ENCODE measurements at regions not wholly inside any gene's neighbourhood (a gene's known extent, or its start where the extent isn't known, plus 50 kb on each side); places are given as distances from the start of the nearest gene placed in this dataset.
A peak's percentile ranks its signal among the peaks of the same experiment; 100 is the strongest.

DNA sequence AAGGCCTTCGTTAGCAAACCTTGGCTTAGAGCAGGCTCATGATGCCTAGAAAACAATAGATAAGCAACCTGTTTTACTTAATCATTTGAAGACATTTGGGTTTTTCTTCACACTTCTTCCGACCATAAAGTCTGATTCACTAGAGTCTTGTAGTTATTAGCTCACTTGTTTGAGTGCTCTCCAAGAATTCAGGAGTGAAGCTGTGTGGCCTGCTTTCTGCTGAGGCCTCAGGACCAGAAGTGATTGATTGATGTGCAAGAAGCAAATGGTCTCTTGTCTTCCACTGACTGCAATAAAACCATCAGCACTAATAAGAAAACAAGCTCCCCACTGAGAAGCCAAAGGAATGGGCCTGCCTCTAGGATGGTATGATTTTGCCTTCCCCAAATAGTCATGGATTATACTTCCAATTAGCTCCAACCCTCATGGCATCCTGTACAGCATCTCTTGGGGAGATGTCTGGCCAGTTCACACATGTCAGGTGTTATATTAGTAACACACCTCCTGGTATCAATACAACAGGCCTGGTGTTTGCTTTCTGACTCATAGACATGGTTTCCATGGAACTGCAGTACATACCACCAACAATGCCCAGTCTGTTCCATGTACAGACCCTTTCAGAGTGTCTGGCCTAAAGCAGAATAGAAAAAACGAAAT is 317.6 kb downstream of the CWC27 start:
- Histone ChIP-seq H3K4me2 (ENCODE audit: low read length) (no peak overlapping the region), H3K4me3 (ENCODE audit: low read depth, low read length, poor library complexity, severe bottlenecking) (no peak overlapping the region), H3K9me2 (ENCODE audit: insufficient read depth, low read length) (no peaks in the 10 kb centered on the region), H3K36me3 (ENCODE audit: insufficient read depth, low read length) (no peaks in the 10 kb centered on the region; the same call in 1 of the 2 replicates), H2AFZ (ENCODE audit: low read length) (no peak overlapping the region), H3K27ac (ENCODE audit: low read depth, low read length, poor library complexity, severe bottlenecking) (no peak overlapping the region), H3K9me3 (ENCODE audit: low read length) (peaks cover under 1% of the 10 kb centered on the region; the same call in 1 of the 2 replicates), H3K79me2 (ENCODE audit: insufficient read depth, low read depth, low read length) (no peaks in the 10 kb centered on the region), H4K20me1 (ENCODE audit: insufficient read depth, low read length) (no peaks in the 10 kb centered on the region), H3K4me1 (ENCODE audit: insufficient read depth, low read length, poor library complexity, severe bottlenecking) (no peaks in the 10 kb centered on the region)
- CTCF ChIA-PET (ENCODE audit: unreplicated experiment): no interaction called here
- intact Hi-C loops (cut with micrococcal nuclease; ENCODE audit: unreplicated experiment): no loop called here
- POLR2A ChIA-PET: interaction anchor here (0.6 to 1.3 kb wide), 2 partner anchors 17 to 64 kb away, joined by 3 read pairs; no protein-coding TSS in a partner anchor
- TF ChIP-seq, protein P1, sequence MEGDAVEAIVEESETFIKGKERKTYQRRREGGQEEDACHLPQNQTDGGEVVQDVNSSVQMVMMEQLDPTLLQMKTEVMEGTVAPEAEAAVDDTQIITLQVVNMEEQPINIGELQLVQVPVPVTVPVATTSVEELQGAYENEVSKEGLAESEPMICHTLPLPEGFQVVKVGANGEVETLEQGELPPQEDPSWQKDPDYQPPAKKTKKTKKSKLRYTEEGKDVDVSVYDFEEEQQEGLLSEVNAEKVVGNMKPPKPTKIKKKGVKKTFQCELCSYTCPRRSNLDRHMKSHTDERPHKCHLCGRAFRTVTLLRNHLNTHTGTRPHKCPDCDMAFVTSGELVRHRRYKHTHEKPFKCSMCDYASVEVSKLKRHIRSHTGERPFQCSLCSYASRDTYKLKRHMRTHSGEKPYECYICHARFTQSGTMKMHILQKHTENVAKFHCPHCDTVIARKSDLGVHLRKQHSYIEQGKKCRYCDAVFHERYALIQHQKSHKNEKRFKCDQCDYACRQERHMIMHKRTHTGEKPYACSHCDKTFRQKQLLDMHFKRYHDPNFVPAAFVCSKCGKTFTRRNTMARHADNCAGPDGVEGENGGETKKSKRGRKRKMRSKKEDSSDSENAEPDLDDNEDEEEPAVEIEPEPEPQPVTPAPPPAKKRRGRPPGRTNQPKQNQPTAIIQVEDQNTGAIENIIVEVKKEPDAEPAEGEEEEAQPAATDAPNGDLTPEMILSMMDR (conservative IDR thresholded peaks at IDR 0.05; ENCODE audit: low read length): no peak
- TF ChIP-seq EZH2phosphoT487 (IDR thresholded peaks at IDR 0.05; ENCODE audit: borderline replicate concordance, low read depth, low read length): no peak
- BruUV-seq (replicated peaks): no TSS peak
- no peak for DNase-seq (ENCODE audit: low spot score)

DNA sequence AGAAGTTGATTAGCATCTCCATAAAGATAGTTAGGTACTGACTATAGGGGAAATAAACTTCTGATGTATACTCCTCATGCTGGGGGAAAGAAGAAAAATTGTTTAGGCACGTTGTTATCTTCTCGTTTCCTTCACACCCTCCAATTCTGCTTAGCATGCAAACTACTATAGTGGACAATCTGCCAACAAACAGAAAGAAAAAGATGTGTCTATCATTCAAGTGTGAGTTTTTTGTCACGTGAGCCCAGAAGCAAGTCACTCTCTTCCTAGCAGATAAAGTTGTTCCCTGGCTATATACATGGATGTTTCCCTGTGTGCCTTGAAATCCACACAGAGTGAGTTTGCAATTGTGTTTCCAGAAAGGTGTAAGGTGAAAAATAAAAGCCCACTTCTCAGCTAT is 318.4 kb downstream of the CWC27 start:
- H3K27ac ChIP-seq (ENCODE audit: low read depth, low read length, poor library complexity, severe bottlenecking): no peak overlapping the region
- peaks cover 7% of the 10 kb centered on the region; the same call in 1 of the 2 replicates for H3K9me3 ChIP-seq (ENCODE audit: low read length)
- H2AFZ ChIP-seq (ENCODE audit: low read length): peak overlapping the region; percentile 13; the same call in 1 of the 2 replicates
- no peaks in the 10 kb centered on the region; the same call in 1 of the 2 replicates for H3K36me3 ChIP-seq (ENCODE audit: insufficient read depth, low read length)
- TF ChIP-seq, protein P1 (conservative IDR thresholded peaks at IDR 0.05; ENCODE audit: low read length): no peak
- TF ChIP-seq EZH2phosphoT487 (IDR thresholded peaks at IDR 0.05; ENCODE audit: borderline replicate concordance, low read depth, low read length): no peak
- H3K4me3 ChIP-seq (ENCODE audit: low read depth, low read length, poor library complexity, severe bottlenecking): no peak overlapping the region
- no peaks in the 10 kb centered on the region for H3K4me1 ChIP-seq (ENCODE audit: insufficient read depth, low read length, poor library complexity, severe bottlenecking)
- H4K20me1 ChIP-seq (ENCODE audit: insufficient read depth, low read length): no peaks in the 10 kb centered on the region
- H3K4me2 ChIP-seq (ENCODE audit: low read length): no peak overlapping the region
- BruUV-seq (replicated peaks): no TSS peak
- no peak for DNase-seq (ENCODE audit: low spot score)
- no peaks in the 10 kb centered on the region for H3K79me2 ChIP-seq (ENCODE audit: insufficient read depth, low read depth, low read length)
- POLR2A ChIA-PET: interaction anchor here (0.6 to 1.4 kb wide), 2 partner anchors 14 to 100 kb away, joined by 3 to 6 read pairs; no protein-coding TSS in a partner anchor
- no peaks in the 10 kb centered on the region for H3K9me2 ChIP-seq (ENCODE audit: insufficient read depth, low read length)
- CTCF ChIA-PET (ENCODE audit: unreplicated experiment): no interaction called here
- intact Hi-C loops (cut with micrococcal nuclease; ENCODE audit: unreplicated experiment): no loop called here

DNA sequence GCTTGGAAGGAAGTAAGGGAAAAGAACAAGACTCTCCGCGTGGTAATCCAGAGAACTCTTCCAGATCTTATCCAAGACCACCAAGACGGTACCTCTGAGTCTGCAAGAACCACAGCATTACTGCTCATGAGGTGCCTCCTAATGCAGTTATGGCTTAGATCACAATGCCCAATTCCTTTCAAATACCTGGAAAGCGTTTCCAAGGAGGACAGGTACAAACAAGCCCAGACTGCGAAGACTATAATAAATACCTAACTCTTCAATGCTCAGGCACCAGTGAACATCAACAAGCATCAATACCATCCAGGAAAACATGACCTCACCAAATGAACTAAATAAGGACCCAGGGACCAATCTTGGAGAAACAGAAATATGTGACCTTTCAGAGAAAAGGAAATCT is 325.5 kb downstream of the CWC27 start:
- Histone ChIP-seq H3K9me2 (ENCODE audit: insufficient read depth, low read length) (no peaks in the 10 kb centered on the region), H3K36me3 (ENCODE audit: insufficient read depth, low read length) (no peaks in the 10 kb centered on the region; the same call in 1 of the 2 replicates), H3K4me3 (ENCODE audit: low read depth, low read length, poor library complexity, severe bottlenecking) (no peak overlapping the region), H2AFZ (ENCODE audit: low read length) (no peak overlapping the region), H3K9me3 (ENCODE audit: low read length) (peaks cover 7% of the 10 kb centered on the region; the same call in 1 of the 2 replicates), H3K4me2 (ENCODE audit: low read length) (no peak overlapping the region), H3K27ac (ENCODE audit: low read depth, low read length, poor library complexity, severe bottlenecking) (no peak overlapping the region), H4K20me1 (ENCODE audit: insufficient read depth, low read length) (no peaks in the 10 kb centered on the region), H3K79me2 (ENCODE audit: insufficient read depth, low read depth, low read length) (no peaks in the 10 kb centered on the region), H3K4me1 (ENCODE audit: insufficient read depth, low read length, poor library complexity, severe bottlenecking) (no peaks in the 10 kb centered on the region)
- ChIA-PET CTCF (ENCODE audit: unreplicated experiment) (no interaction called here), POLR2A (interaction anchor here (0.7 to 0.8 kb wide), 4 partner anchors 14 to 388 kb away, joined by 3 to 4 read pairs (median 4); no protein-coding TSS in a partner anchor)
- BruUV-seq (replicated peaks): no TSS peak
- no peak for TF ChIP-seq EZH2phosphoT487 (IDR thresholded peaks at IDR 0.05; ENCODE audit: borderline replicate concordance, low read depth, low read length)
- TF ChIP-seq, protein P1 (conservative IDR thresholded peaks at IDR 0.05; ENCODE audit: low read length): no peak
- intact Hi-C loops (cut with micrococcal nuclease; ENCODE audit: unreplicated experiment): no loop called here
- no peak for DNase-seq (ENCODE audit: low spot score)
